Neural progenitor cell (in vitro differentiated cells): ENCODE measurements at regions not wholly inside any gene's neighbourhood (a gene's known extent, or its start where the extent isn't known, plus 50 kb on each side); places are given as distances from the start of the nearest gene placed in this dataset.
A peak's percentile ranks its signal among the peaks of the same experiment; 100 is the strongest.

ENCODE experiments used
- DNase-seq: peaks from one replicate; pipeline ENCODE4 v3.0.0-alpha.2; 2016; ENCODE audit warnings: low spot score
- H2AFZ ChIP-seq: fragments of 200-600 bp; sonication (generic); replicated peaks from 2 replicates; pipeline ENCODE4 v1.6.1; 2016; ENCODE audit warnings: antibody characterized with exemption
- H3F3A ChIP-seq: fragments of 200-600 bp; sonication (generic); 2 replicates; pipeline ENCODE4 v1.6.1; 2016; ENCODE audit warnings: antibody characterized with exemption, low read depth
- H3K27ac ChIP-seq: fragments of 200-600 bp; sonication (generic); 2 replicates; pipeline ENCODE4 v1.5.1; 2016; ENCODE audit warnings: mild to moderate bottlenecking
- H3K27me3 ChIP-seq: fragments of 200-600 bp; sonication (generic); 2 replicates; pipeline ENCODE4 v1.6.1; 2016; ENCODE audit warnings: mild to moderate bottlenecking, moderate library complexity
- H3K36me3 ChIP-seq: fragments of 200-600 bp; sonication (generic); 2 replicates; pipeline ENCODE4 v1.5.1; 2016
- H3K4me1 ChIP-seq: fragments of 200-600 bp; sonication (generic); 2 replicates; pipeline ENCODE4 v1.6.1; 2016; ENCODE audit warnings: mixed run types
- H3K4me2 ChIP-seq: fragments of 200-600 bp; sonication (generic); 2 replicates; pipeline ENCODE4 v1.6.1; 2016
- H3K4me3 ChIP-seq: fragments of 200-600 bp; sonication (generic); 2 replicates; pipeline ENCODE4 v1.5.1; 2016
- H3K79me2 ChIP-seq: fragments of 200-600 bp; sonication (generic); 2 replicates; pipeline ENCODE4 v1.6.1; 2016; ENCODE audit warnings: low read depth
- H3K9ac ChIP-seq: fragments of 200-600 bp; sonication (generic); 2 replicates; pipeline ENCODE4 v1.6.1; 2016
- H3K9me3 ChIP-seq: fragments of 200-600 bp; sonication (generic); 2 replicates; pipeline ENCODE4 v1.5.1; 2016; ENCODE audit warnings: low read depth
- H4K20me1 ChIP-seq: fragments of 200-600 bp; sonication (generic); 2 replicates; pipeline ENCODE4 v1.6.1; 2016; ENCODE audit warnings: low read depth
- H3K27ac Mint-ChIP-seq: 3 replicates; pipeline ENCODE4 v1.8.0; 2021; ENCODE audit warnings: mixed read lengths
- H3K27me3 Mint-ChIP-seq: 2 replicates; pipeline ENCODE4 v1.8.0; 2022; ENCODE audit warnings: low read depth, mild to moderate bottlenecking, inconsistent platforms, moderate library complexity, mixed read lengths; ENCODE audit not compliant: insufficient read depth
- H3K36me3 Mint-ChIP-seq: 3 replicates; pipeline ENCODE4 v1.8.0; 2021; ENCODE audit warnings: mixed read lengths
- H3K4me1 Mint-ChIP-seq: 3 replicates; pipeline ENCODE4 v1.8.0; 2021; ENCODE audit warnings: mixed read lengths
- H3K4me3 Mint-ChIP-seq: 3 replicates; pipeline ENCODE4 v1.8.0; 2021; ENCODE audit warnings: mild to moderate bottlenecking, moderate library complexity, mixed read lengths
- H3K9me3 Mint-ChIP-seq: 3 replicates; pipeline ENCODE4 v1.8.0; 2020; ENCODE audit warnings: mixed read lengths
- CTCF ChIP-seq: fragments of 200-600 bp; sonication (generic); IDR thresholded peaks from 2 replicates; pipeline ENCODE4 v1.5.1; 2017; ENCODE audit warnings: antibody characterized with exemption, mild to moderate bottlenecking
- EZH2 ChIP-seq: fragments of 200-600 bp; sonication (generic); IDR thresholded peaks from 2 replicates; pipeline ENCODE4 v1.6.1; 2017; ENCODE audit warnings: antibody characterized with exemption, mild to moderate bottlenecking, moderate library complexity
- EZH2phosphoT487 ChIP-seq: fragments of 200-600 bp; sonication (generic); IDR thresholded peaks from 2 replicates; pipeline ENCODE4 v1.6.1; 2017; ENCODE audit warnings: antibody characterized with exemption

- H3K9me3 ChIP-seq, result no peaks in the 10 kb centered on the region
- no peaks in the 10 kb centered on the region for H3K79me2 ChIP-seq
- H3K4me1 ChIP-seq, result peaks cover 11% of the 10 kb centered on the region
- H3K27me3 ChIP-seq, result no peaks in the 10 kb centered on the region
- H3K27ac ChIP-seq, result no peak overlapping the region
- Mint-ChIP-seq H3K27me3 (peaks cover 2% of the 10 kb centered on the region), H3K9me3 (no peaks in the 10 kb centered on the region), H3K4me1 (peaks cover 17% of the 10 kb centered on the region), H3K36me3 (no peaks in the 10 kb centered on the region), H3K4me3 (no peak overlapping the region), H3K27ac (no peak overlapping the region)
- no peak overlapping the region for H2AFZ ChIP-seq
- H3F3A ChIP-seq, result no peaks in the 10 kb centered on the region
- peak; percentile 14 for DNase-seq
- no peaks in the 10 kb centered on the region for H4K20me1 ChIP-seq
- H3K4me2 ChIP-seq, result peak overlapping the region; percentile 15
- H3K36me3 ChIP-seq, result no peaks in the 10 kb centered on the region
- TF ChIP-seq EZH2phosphoT487, result no peak
- TF ChIP-seq EZH2, result no peak
- TF ChIP-seq CTCF, result no peak
- no peak overlapping the region for H3K4me3 ChIP-seq
- no peak overlapping the region for H3K9ac ChIP-seq
These were observed 112.7 kb upstream of the JUN start for GRCh38 chr1:58896246-58897183.

GRCh38 chr1:58898739-58899586 is 115.1 kb upstream of the JUN start:
- Histone ChIP-seq H4K20me1 (no peaks in the 10 kb centered on the region), H3K36me3 (no peaks in the 10 kb centered on the region), H3K79me2 (no peaks in the 10 kb centered on the region), H3K4me3 (no peak overlapping the region), H3K9me3 (no peaks in the 10 kb centered on the region), H2AFZ (no peak overlapping the region), H3K4me1 (peaks cover 11% of the 10 kb centered on the region), H3K9ac (no peak overlapping the region), H3K27me3 (peaks cover 4% of the 10 kb centered on the region), H3K27ac (no peak overlapping the region), H3F3A (peaks cover 3% of the 10 kb centered on the region), H3K4me2 (no peak overlapping the region)
- Mint-ChIP-seq H3K4me3 (no peak overlapping the region), H3K9me3 (no peaks in the 10 kb centered on the region), H3K36me3 (no peaks in the 10 kb centered on the region), H3K4me1 (peaks cover 23% of the 10 kb centered on the region), H3K27me3 (peaks cover 2% of the 10 kb centered on the region), H3K27ac (no peak overlapping the region)
- no peak for DNase-seq
- TF ChIP-seq EZH2 (no peak), CTCF (no peak), EZH2phosphoT487 (no peak)

- no peak overlapping the region for H3K4me3 Mint-ChIP-seq
- H3K4me1 ChIP-seq, result peaks cover 13% of the 10 kb centered on the region
- H3F3A ChIP-seq, result peaks cover 3% of the 10 kb centered on the region
- no peak overlapping the region for H2AFZ ChIP-seq
- no peak overlapping the region for H3K9ac ChIP-seq
- DNase-seq, result no peak
- H3K79me2 ChIP-seq, result no peaks in the 10 kb centered on the region
- H3K9me3 ChIP-seq, result no peaks in the 10 kb centered on the region
- H3K27ac ChIP-seq, result no peak overlapping the region
- TF ChIP-seq EZH2 (no peak), CTCF (no peak), EZH2phosphoT487 (no peak)
- H4K20me1 ChIP-seq, result no peaks in the 10 kb centered on the region
- no peak overlapping the region for H3K27ac Mint-ChIP-seq
- peaks cover 2% of the 10 kb centered on the region for H3K27me3 Mint-ChIP-seq
- no peaks in the 10 kb centered on the region for H3K9me3 Mint-ChIP-seq
- H3K36me3 ChIP-seq, result no peaks in the 10 kb centered on the region
- no peak overlapping the region for H3K4me2 ChIP-seq
- peaks cover 26% of the 10 kb centered on the region for H3K4me1 Mint-ChIP-seq
- no peak overlapping the region for H3K4me3 ChIP-seq
- H3K27me3 ChIP-seq, result peaks cover 4% of the 10 kb centered on the region
- H3K36me3 Mint-ChIP-seq, result no peaks in the 10 kb centered on the region
These were observed 115.9 kb upstream of the JUN start for GRCh38 chr1:58899587-58900271.
